ENCODE measurements at regions not wholly inside any gene's neighbourhood (a gene's known extent, or its start where the extent isn't known, plus 50 kb on each side); places are given as distances from the start of the nearest gene placed in this dataset.

GRCh38 chr15:95291898-95292472 lies 1038.5 kb upstream of the NR2F2 start:
- POLR2A ChIA-PET (ENCODE audit: low non-redundant PET): no interaction called here
- DNase-seq (ENCODE audit: low spot score): peak; percentile 72
- peaks cover 25% of the 10 kb centered on the region for H3K4me1 ChIP-seq (ENCODE audit: insufficient read depth, low read length, poor library complexity, severe bottlenecking)
- intact Hi-C loops (cut with micrococcal nuclease; ENCODE audit: unreplicated experiment): loop anchor here (5.0 to 10.0 kb wide), 2 partner anchors 620 to 1053 kb away; no protein-coding TSS in a partner anchor
- H3K27me3 ChIP-seq (replicated peaks; ENCODE audit: insufficient read depth, low read depth, low read length, poor library complexity): no peaks in the 10 kb centered on the region
- TF ChIP-seq EZH2 (IDR thresholded peaks at IDR 0.05; ENCODE audit: borderline replicate concordance, low read depth, low read length, poor library complexity, severe bottlenecking) (no peak), CTCF (conservative IDR thresholded peaks at IDR 0.05; ENCODE audit: low read depth, low read length) (peak; percentile 80)
- no peak overlapping the region for H3K4me3 ChIP-seq (ENCODE audit: low read depth, low read length, poor library complexity, severe bottlenecking)
- H3K9me3 ChIP-seq (ENCODE audit: low read depth, low read length, poor library complexity, severe bottlenecking): no peaks in the 10 kb centered on the region
- no TSS peak for BruUV-seq (replicated peaks)
- H3K27ac ChIP-seq (ENCODE audit: low read depth, low read length, poor library complexity, severe bottlenecking): no peak overlapping the region
- CTCF ChIA-PET: no interaction called here
- no peaks in the 10 kb centered on the region for H3K36me3 ChIP-seq (ENCODE audit: insufficient read depth, low read length, poor library complexity, severe bottlenecking)

DNA sequence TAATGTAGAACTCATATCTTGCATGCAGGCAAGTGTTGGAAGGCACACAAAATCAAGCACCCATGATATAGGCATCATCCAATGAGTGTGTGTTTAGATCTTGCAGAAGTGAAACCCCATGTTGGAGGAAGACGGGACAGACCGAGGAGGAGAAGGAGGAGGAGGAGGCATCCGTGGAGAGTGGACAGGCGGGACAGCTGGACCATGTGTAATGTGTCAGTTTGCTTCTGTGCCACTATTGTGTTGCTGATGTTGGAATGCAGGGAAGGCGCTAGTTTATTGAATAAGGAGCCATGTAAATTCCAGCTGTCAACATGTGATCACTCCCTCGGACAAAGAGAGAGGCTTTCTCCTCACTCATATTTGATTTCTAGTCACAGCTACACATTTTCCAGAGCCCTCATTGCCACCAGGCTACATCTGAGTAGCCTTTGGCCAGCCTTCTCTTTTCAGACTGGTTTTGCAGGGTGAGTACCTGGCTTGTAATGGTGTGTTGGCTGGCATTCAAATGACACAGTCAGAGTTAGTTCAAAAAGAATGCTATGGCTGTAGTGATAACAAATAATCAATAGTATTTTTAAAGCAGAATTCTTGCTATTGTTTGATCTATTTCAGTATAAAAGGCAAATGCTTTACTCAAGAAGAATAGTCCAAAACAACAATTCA lies 1037.6 kb upstream of the NR2F2 start:
- Histone ChIP-seq H3K9me3 (ENCODE audit: low read depth, low read length, poor library complexity, severe bottlenecking) (no peaks in the 10 kb centered on the region), H3K4me3 (ENCODE audit: low read depth, low read length, poor library complexity, severe bottlenecking) (no peak overlapping the region), H3K27me3 (replicated peaks; ENCODE audit: insufficient read depth, low read depth, low read length, poor library complexity) (no peaks in the 10 kb centered on the region), H3K4me1 (ENCODE audit: insufficient read depth, low read length, poor library complexity, severe bottlenecking) (peaks cover 20% of the 10 kb centered on the region), H3K36me3 (ENCODE audit: insufficient read depth, low read length, poor library complexity, severe bottlenecking) (no peaks in the 10 kb centered on the region), H3K27ac (ENCODE audit: low read depth, low read length, poor library complexity, severe bottlenecking) (no peak overlapping the region)
- no peak for TF ChIP-seq CTCF (conservative IDR thresholded peaks at IDR 0.05; ENCODE audit: low read depth, low read length)
- TF ChIP-seq EZH2 (IDR thresholded peaks at IDR 0.05; ENCODE audit: borderline replicate concordance, low read depth, low read length, poor library complexity, severe bottlenecking): no peak
- ChIA-PET CTCF (no interaction called here), POLR2A (ENCODE audit: low non-redundant PET) (no interaction called here)
- no TSS peak for BruUV-seq (replicated peaks)
- intact Hi-C loops (cut with micrococcal nuclease; ENCODE audit: unreplicated experiment): loop anchor here (5.0 to 10.0 kb wide), 2 partner anchors 621 to 1052 kb away; no protein-coding TSS in a partner anchor
- DNase-seq (ENCODE audit: low spot score): no peak

- no peak for TF ChIP-seq EZH2 (IDR thresholded peaks at IDR 0.05; ENCODE audit: borderline replicate concordance, low read depth, low read length, poor library complexity, severe bottlenecking)
- TF ChIP-seq CTCF (conservative IDR thresholded peaks at IDR 0.05; ENCODE audit: low read depth, low read length): no peak
- no peaks in the 10 kb centered on the region for H3K36me3 ChIP-seq (ENCODE audit: insufficient read depth, low read length, poor library complexity, severe bottlenecking)
- H3K4me1 ChIP-seq (ENCODE audit: insufficient read depth, low read length, poor library complexity, severe bottlenecking): peaks cover 20% of the 10 kb centered on the region
- H3K9me3 ChIP-seq (ENCODE audit: low read depth, low read length, poor library complexity, severe bottlenecking): no peaks in the 10 kb centered on the region
- no peak overlapping the region for H3K27ac ChIP-seq (ENCODE audit: low read depth, low read length, poor library complexity, severe bottlenecking)
- H3K27me3 ChIP-seq (replicated peaks; ENCODE audit: insufficient read depth, low read depth, low read length, poor library complexity): no peaks in the 10 kb centered on the region
- DNase-seq (ENCODE audit: low spot score): no peak
- ChIA-PET CTCF (no interaction called here), POLR2A (ENCODE audit: low non-redundant PET) (no interaction called here)
- no peak overlapping the region for H3K4me3 ChIP-seq (ENCODE audit: low read depth, low read length, poor library complexity, severe bottlenecking)
- intact Hi-C loops (cut with micrococcal nuclease; ENCODE audit: unreplicated experiment): loop anchor here (5.0 to 10.0 kb wide), 2 partner anchors 621 to 1051 kb away; no protein-coding TSS in a partner anchor
- no TSS peak for BruUV-seq (replicated peaks)
Observed at GRCh38 chr15:95293456-95294031, 1037.0 kb upstream of the NR2F2 start.
